ENCODE measurements at regions not wholly inside any gene's neighbourhood (a gene's known extent, or its start where the extent isn't known, plus 50 kb on each side); places are given as distances from the start of the nearest gene placed in this dataset.
A peak's percentile ranks its signal among the peaks of the same experiment; 100 is the strongest.

DNA sequence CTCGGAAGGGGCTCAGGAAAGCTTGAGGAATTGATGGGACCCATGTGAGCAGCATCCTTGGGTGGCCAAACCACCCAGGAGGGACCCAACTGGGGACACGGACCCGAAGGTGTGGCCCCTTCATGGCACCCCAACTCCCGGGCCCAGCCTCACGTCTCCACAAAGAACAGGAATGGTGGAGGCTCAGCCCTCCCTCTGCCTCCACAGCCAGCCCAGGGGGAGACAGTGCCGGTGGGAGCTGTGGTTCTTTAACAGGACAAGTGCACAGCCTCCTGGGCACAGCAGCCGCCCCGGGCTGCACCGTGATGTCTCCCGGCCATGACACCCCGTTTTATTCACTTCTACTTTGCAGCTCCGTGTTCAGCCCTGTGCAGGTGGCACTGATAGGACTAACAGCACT lies 587.2 kb downstream of the BRD1 start:
- no peak for DNase-seq

- no peak for DNase-seq
Observed at GRCh38 chr22:49240016-49240380, 587.7 kb downstream of the BRD1 start.

GRCh38 chr22:49239264-49240015 lies 588.2 kb downstream of the BRD1 start:
- no peak for DNase-seq

- no peak for DNase-seq
Observed at GRCh38 chr22:49238181-49239141, 589.2 kb downstream of the BRD1 start.

DNA sequence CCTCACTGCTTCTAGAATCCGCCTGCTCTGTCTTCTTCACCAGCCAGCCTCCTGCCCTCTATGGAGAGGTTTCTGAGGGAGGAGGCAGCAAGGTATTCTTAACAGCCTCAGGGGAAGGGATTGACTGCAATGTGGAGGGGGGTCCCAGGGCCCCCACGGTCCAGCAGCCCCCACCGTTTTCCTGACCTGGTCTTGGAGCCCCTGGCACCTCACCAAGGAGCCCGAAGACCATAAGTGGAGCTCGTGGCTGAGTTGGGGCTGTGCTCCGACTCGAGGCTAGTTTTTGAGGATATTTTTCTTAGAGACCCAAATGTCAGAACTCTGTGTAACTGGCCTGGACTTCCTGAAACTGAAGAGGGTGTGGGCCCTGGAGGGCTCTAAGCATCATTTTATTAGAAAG lies 590.0 kb downstream of the BRD1 start:
- no peak for DNase-seq

DNA sequence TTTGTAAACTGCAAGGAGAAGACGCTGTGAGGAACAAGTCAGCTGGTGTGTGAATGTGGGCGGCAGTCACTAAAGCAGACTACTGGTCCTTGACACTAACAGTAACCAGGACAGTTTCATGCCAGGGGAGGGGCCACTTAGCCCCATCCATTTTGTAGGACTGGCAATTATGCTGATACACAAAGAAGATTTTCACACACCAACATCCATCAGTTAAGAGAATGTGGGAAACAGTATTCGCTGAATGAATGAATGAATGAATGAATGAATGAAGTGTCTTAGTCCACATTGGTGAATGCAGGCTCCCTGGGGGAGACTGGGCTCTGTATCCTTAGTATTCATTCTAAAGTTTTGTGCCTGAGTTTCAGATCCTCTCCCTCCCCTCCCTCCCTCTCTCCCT lies 590.4 kb downstream of the BRD1 start:
- no peak for DNase-seq

- no peak for DNase-seq
Observed at GRCh38 chr22:49236541-49237075, 591.1 kb downstream of the BRD1 start.

DNA sequence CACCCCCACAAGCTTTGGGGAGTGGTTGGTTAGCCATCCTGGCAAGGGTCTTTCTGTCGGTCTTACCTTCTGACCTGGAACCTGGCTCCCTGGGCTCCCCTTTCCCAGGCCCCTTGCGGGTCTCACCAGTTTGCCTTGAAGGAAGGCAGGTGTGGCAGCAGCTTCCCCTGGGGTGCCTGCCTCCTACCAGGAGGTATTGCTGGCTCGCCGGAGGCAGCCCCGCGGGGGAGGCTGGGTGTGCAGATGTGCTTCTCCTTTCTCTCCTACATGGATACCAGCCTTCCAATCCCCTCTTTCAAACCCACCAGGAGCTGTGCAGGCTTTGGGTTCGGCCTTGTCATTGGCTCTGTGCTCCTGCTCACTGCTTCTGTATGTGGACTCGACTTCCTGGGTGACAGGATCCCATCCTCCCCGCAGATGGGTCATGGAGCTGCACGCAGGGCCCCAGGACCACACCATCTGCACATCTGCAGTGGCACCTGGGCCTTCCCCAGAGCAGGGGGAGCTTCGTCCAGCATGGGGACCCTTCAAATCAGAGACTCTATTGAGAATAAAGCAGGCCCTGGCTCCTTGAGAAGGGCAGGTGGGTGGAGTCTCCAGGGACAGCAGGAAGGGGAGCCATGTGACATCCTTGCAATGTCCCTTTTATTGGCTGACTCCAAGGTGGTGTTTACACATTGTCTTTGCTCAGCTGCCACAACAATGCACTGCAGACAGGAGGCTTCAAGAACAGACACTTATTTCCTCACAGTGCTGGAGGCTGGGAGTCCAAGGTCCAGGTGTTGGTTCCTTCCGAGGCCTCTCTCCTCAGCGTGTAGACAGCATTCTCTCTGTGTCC lies 592.0 kb downstream of the BRD1 start:
- peak; percentile 9 for DNase-seq

- no peak for DNase-seq
Observed at GRCh38 chr22:49234459-49234858, 593.2 kb downstream of the BRD1 start.

DNA sequence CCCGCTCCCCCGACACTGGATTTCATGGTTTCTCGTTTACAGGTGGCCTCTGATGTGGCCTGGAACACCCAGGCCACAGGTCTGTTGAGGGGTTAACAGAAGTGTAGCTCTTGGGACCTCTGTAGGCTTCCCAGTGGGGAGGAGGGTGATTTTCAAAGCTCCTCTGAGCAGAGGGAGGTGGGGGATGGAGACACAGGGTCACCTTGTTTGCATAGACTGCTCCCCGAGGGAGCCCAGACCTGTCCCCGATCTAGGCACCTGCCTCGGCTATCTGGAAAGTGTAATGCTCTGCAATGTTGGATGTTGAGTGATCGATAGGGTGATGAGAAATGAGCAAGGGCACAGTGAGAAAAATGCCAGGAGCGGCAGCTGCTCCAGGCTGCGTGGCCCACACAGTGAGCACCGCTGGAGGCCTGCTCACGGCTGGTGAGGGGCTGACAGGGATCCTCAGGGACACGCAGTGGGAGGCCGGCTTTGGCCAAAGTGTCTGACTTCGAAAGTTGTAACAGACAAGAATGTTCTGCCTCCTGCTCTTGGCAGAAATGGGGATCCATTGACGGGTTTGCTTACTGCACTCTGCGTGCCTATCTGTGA lies 594.1 kb downstream of the BRD1 start:
- DNase-seq = no peak

- no peak for DNase-seq
Observed at GRCh38 chr22:49232319-49233067, 595.2 kb downstream of the BRD1 start.

GRCh38 chr22:49230194-49230577 lies 597.5 kb downstream of the BRD1 start:
- DNase-seq = no peak

DNA sequence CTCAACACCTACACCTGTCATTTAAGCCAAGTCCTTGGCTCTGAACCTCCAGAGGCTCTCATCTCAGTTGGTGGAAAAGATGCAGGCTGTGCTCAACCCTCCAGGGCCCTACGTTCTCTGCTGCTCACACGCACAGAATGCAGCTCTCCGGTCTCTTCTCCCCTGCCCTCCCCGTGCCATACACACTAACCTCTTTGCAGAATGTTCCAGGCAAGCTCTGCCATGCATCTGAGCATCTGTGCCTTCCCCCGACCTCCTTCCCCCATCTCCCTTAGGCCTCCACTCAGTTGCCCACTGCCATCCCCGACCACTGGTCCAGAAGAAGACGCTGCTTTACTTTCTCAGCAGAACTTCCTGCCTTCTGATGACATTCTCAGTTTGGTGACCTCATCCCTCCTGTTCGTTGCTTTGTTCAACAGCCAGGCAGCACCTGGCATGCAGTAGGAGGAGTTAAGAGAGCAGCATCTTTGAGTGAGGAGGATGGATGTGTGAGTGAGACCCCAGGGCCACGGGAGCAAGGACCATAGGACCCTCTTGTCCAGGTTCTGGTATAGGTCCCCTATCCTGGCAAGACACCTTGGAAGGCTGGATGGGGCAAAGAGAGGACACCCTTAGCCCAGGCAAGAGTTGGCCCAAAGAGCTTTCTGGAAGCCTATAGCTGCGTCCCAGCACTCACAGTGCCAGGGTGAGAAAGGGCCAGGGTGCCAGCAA lies 598.0 kb downstream of the BRD1 start:
- DNase-seq = no peak

- no peak for DNase-seq
Observed at GRCh38 chr22:49228431-49229037, 599.1 kb downstream of the BRD1 start.

DNA sequence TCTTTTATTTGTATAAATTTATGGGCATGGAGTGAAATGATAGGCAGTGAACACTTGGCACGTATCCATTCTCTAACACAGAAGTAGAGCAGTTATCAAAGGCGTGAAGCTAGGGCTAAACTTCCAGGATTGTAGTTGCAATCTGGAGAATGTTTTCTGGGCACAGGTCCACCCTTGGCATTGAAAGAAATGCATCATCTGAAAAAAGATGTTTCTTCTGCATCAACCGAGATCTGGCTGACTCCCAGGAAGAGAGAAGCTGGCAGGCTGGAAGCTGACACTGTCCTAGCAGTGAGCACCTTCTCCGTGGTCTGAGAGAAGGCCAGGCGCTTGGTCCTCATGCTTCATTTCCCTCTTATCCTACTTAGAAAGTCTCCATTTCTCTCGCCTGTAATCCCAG lies 600.0 kb downstream of the BRD1 start:
- no peak for DNase-seq

DNA sequence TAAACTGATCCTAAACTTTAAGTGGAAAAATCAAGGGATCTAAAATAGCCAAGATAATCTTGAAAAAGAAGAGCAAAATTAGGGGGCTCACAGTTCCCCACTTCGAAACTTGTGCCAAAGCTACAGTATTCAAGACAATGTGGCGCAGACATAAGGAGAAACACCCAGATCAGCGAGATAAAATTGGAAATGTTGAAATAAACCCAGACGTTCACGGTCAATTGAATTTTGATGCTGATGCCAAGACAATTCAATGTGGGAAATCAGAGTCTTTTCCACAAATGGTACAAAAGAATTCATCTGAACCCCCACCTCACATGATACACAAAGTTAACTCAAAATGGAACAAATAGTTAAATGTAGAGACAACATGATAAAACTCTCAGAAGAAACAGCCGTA lies 601.6 kb downstream of the BRD1 start:
- no peak for DNase-seq

DNA sequence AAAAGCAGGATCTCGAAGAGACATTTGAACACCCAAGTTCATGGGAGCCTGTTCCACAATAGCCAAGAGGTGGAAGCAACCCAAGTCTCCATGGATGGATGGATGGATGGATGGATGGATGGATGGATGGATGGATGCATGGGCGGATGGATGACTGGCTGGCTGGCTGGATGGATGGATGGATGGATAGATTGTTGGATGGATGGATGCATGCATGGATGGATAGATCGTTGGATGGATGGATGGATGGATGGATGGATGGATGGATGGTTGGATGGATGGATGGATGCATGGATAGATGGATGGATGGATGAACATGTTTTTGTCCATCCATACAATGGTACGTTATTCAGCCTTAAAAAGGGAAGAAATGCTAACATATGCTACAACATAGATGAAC lies 603.4 kb downstream of the BRD1 start:
- no peak for DNase-seq

- no peak for DNase-seq
Observed at GRCh38 chr22:49218142-49218541, 609.5 kb downstream of the BRD1 start.

DNA sequence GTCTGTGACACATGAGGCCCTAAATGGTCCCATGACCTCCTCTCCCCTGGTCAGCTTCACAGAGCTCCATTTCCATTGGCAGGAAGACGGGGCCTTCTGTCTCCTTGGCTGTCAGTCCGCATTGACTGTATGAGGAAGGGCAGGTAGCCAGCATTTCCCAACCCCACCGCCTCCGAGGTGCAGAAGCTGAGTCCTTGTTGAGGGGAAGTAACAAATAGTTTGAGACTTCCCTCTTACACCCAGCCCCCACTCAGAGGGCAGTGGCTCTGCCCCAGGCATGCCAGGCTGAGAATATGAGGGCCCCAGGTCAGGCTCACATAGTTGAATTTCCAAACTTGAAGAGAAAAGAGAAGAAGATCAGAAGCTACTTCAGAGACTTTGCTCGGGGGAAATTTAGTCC lies 611.1 kb downstream of the BRD1 start:
- DNase-seq = no peak

- DNase-seq = no peak
Observed at GRCh38 chr22:49215840-49216239, 611.8 kb downstream of the BRD1 start.

DNA sequence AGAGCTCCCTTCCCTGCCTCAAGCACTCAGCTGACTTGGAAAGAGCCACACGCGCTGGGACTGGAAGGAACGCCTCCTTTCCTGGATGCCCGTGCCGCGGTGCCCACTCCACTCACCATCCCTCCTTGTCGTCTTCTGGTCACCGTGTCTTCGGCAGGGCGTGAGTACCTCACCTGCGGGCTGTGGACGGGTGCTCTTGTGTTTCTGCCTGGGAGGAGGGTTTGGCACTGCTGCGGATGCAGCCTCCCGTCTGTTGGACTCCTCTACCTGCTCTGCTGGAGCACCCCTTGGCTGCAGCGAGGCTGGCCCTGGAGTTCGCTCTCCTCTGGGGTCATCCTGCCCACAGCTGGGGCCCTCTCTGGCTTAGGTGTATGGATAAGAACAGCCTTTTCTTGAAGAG lies 612.7 kb downstream of the BRD1 start:
- DNase-seq = no peak

Data from NCI-H2107 (cell line).